ENCODE measurements at regions not wholly inside any gene's neighbourhood (a gene's known extent, or its start where the extent isn't known, plus 50 kb on each side); places are given as distances from the start of the nearest gene placed in this dataset.
"Not testable (repeated sequence)": the region's sequence is repeated elsewhere in the genome, so short reads cannot be mapped to it uniquely, and the experiment has no call there.

DNA sequence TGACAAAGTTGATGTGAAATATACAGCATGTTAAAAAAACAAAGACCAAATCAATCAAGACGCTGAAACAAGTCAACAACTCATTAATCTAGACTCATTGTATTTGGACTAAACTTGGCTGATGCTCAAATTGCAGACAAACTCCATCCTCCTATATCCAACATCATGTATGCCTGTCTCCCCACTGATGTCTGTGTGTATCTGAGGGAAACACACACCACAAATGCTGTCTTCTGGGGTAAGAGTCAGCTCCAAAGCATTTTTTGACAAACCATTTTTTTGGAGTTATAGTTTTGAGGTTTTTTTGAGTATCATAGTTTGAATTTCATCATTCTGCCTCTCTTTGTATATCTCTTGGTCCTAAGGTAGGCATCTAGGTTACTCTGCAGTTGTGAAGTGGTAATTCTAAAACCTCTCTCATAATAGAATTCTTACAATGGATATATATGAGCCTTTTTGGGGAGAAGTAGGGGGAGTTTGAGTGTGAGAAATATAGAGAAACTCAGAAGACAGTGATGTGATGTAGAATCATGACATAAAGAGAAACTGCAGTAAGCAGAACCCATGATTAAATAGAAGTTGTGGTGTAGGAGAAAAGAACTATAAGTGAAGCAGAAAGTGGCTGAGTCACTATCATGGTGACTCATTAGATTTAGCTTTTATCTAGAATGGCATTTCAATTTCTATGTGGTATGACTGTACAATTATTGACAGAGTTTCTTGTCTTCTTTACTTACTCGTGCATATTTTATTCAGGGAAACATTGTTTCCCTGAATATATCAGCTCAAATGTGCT is 1531.1 kb upstream of the LRRTM3 start:
- intact Hi-C loops (cut with DNase I), result no loop called here
- no peak for DNase-seq (ENCODE audit: low spot score)
- no peak for ATAC-seq

DNA sequence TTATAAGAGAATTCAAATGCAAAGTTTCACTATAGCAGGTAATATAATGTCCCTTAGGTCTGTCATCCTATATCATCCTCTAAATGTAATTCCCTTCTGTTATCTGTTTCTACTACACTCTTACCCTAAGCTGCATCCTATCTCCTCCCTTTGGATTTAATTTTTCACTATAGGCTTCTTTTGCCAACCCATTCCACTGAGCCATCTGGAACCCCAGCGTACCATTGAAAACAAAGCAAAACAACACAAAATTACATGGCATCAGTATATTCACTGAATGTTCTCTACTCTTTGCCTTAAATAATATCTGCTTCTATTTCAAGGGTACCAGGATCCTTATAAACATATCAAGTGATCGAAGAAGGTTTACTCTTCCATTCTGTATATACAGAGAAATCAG is 1530.2 kb upstream of the LRRTM3 start:
- DNase-seq (ENCODE audit: low spot score) (no peak), ATAC-seq (no peak)
- intact Hi-C loops (cut with DNase I), result no loop called here

DNA sequence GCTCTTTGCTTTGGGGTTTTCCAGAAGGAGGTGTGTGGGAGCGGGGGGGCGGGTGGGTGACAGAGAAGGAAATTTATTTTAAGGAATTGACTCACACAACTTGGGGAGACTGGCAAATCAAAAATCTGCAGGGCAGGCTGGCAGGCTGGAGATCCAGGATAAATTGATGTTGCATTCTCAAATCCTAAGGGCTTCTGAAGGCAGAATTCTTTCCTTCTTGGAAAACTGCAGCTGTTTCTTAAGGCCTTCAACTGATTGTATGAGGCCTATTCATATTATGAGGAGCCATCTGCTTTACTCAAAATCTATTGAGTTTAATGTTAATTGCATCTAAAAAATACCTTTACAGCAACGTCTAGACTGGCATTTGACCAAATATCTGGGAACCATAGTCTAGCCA is 1528.8 kb upstream of the LRRTM3 start:
- ATAC-seq, result no peak
- intact Hi-C loops (cut with DNase I), result no loop called here

DNA sequence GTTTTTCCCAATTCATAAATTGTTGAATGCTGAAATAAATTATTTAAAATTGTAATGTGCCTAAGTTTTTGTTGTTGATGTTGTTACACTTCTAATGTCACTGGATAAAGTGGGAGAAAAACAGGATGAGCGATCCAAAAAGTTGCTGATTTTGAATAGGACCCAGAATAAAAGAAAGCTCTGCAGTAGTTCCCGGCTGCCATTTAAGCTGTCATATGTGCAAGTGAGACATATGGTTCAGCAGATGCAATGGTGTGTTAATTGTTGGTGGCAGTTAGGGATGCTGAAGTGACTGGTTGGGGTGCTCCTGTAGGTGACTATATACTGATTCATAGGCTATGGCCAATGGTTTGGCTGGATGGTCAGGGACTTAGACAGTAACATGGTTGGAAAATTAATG is 1517.4 kb upstream of the LRRTM3 start:
- intact Hi-C loops (cut with DNase I), result no loop called here
- no peak for ATAC-seq

More for the DNA sequence above, 1528.8 kb upstream of the LRRTM3 start:
- no peak for DNase-seq (ENCODE audit: low spot score)

DNA sequence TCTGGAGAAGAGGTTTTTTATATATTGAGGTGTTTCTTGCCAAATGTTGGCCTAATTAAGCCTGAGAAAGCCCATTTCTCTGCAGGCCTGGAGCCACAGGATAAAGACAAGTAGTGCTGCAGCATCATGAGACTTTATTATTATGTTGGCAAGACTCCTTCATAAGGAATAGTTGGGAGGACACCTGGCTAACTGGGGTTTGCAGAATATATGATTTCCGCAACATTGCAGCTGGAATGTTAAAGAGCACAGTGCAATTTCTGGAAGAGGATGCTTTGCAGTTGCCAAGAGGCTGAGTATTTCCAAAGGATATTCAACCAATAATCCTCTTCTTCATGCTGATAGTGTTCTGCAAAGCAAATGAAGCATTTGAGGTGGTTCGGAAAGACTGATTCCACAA is 1512.8 kb upstream of the LRRTM3 start:
- DNase-seq (ENCODE audit: low spot score) (no peak), ATAC-seq (no peak)
- intact Hi-C loops (cut with DNase I), result no loop called here

More for the DNA sequence above, 1517.4 kb upstream of the LRRTM3 start:
- no peak for DNase-seq (ENCODE audit: low spot score)

DNA sequence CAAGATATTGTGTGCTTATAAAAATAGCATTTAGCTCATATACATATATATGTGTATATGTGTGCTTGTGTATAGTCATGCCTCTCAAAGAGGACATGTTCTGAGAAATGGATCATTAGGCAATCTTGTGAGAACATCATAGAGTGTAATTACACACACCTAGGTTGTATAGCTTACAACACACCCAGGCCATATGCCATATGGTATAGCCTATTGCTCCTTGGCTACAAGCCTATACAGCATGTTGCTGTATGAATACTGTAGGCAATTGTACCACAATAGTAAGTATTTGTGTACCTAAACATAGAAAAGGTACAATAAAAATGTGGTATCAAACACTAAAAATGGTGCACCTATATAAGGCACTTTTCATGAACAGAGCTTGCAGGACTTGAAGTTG is 1510.5 kb upstream of the LRRTM3 start:
- ATAC-seq (no peak), DNase-seq (ENCODE audit: low spot score) (no peak)
- intact Hi-C loops (cut with DNase I), result no loop called here

DNA sequence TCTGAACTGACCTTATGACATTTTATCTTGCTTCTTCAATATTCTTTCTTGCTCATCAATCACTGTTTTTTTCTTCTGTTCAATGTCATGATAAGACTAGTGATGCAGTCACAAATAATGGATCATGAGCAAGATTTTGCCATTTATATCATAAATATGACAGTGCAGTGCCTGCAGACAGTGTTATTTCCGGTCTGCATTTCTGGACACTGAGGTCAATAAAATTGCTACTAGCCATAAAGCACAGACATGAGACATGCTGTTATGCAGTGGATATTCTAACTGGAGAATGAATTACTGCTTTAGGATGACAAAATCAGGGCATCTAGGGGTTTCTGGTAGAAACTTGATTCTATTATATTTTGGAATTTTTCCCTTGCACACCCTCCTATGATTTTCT is 1509.7 kb upstream of the LRRTM3 start:
- DNase-seq (ENCODE audit: low spot score), result no peak
- ATAC-seq, result no peak
- intact Hi-C loops (cut with DNase I), result no loop called here

DNA sequence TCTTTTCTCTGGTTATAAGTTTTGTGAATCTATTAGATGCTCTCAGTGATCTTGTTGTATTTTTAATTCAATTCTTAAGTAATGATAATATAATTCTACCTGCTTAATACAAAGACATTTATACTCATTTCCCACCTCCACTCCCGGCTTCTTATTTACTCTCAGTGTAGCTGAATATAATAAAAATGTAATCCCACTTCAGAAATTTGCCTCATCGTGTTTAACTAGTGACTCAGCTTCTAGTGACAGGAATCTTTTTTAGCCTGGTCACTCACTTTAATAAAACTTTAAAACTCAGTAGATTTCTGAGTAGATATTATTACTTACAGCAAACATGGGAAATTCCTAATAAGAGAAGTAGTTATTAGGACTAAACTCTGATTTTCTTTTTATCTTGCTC is 1506.2 kb upstream of the LRRTM3 start:
- DNase-seq (ENCODE audit: low spot score), result no peak
- intact Hi-C loops (cut with DNase I), result no loop called here
- no peak for ATAC-seq

DNA sequence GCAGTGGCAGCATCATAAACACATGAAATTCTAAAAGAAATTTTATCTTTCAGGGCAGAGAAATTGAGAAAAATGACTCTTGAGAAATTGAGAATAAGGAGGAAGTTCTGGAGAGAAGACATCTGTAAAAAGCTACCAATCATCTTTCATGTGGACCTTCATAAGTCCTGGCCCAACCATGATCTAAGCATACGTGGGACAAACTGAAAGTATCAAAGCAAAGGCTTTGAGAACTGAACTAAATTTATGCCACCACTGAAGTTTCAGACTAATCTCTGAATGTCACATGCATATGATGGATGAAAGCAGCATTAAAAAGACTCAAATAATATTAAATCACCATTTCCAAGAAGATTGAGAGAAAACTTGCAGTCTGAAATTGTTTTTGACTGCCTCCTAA is 1502.8 kb upstream of the LRRTM3 start:
- no peak for DNase-seq (ENCODE audit: low spot score)
- ATAC-seq, result no peak
- intact Hi-C loops (cut with DNase I), result no loop called here

DNA sequence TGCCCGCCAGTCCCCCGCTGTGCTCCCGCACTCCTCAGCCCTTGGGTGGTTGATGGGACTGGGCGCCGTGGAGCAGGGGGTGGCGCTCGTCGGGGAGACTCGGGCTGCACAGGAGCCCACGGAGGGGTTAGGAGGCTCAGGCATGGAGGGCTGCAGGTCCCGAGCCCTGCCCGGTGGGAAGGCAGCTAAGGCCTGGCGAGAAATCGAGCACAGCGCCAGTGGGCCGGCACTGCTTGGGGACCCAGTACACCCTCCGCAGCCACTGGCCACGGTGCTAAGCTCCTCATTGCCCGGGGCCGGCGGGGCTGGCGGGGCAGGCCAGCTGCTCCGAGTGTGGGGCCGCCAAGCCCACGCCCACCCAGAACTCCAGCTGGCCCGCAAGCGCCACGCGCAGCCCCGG is 1496.5 kb upstream of the LRRTM3 start:
- ATAC-seq; DNase-seq (ENCODE audit: low spot score); intact Hi-C loops (cut with DNase I): not testable (repeated sequence)

DNA sequence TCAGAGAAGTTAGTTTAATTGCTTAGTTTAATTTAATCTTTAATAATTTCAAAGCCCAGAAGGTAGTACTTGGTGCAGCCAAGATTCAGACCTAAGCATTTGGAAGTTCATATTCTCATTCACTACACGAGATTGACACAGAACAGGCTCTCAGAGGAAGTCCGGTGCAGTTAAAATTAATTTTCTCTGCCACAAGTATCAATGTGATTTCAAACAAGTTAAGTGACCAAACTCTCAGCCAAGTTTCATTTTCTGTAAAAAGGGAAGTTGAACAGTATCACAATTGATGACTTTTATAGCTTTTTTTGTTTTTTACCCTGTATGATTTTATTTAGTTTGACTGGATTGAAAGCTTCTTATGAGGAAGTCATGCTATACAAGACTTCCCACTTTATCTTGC is 1494.9 kb upstream of the LRRTM3 start:
- DNase-seq (ENCODE audit: low spot score) (no peak), ATAC-seq (no peak)
- intact Hi-C loops (cut with DNase I), result no loop called here

DNA sequence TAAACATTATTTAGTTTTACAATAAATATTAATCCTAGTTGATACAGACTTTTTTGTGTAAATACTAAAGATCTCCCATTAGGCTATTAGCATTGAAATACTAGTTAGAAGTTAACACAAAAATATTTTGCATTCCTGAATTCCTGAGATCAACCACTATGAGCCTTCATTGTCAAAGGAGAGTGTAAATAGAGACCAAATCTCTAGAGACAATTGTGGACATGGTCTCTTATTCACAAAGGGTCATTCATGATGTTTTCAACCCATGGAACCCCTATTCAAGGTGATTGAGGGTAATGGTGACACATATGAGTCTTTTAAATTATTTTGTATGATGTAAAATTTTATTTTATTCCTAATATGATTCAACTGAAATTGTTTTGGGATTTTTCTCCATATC is 1454.8 kb upstream of the LRRTM3 start:
- intact Hi-C loops (cut with DNase I), result no loop called here
- DNase-seq (ENCODE audit: low spot score) (no peak), ATAC-seq (no peak)

DNA sequence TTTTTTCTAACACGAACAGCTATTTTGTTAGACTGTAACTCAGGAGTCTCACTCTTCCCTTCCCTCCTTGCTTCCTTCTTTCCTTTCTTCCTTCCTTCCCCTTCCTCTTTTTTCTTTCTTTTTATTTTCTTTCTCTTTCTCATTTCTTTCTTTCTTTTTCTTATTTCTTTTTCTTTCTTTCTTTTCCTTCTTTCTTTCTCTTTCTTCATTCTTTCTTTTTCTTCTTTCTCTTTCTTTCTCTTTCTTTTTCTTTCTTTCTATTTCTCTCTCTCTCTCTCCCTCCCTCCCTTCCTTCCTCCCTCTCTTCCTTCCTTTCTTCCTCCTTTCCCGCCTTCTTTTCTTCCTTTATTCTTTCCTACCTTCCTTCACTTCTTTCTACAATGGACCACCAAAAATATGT is 1443.0 kb upstream of the LRRTM3 start:
- DNase-seq (ENCODE audit: low spot score), result no peak
- intact Hi-C loops (cut with DNase I), result no loop called here
- ATAC-seq, result no peak

DNA sequence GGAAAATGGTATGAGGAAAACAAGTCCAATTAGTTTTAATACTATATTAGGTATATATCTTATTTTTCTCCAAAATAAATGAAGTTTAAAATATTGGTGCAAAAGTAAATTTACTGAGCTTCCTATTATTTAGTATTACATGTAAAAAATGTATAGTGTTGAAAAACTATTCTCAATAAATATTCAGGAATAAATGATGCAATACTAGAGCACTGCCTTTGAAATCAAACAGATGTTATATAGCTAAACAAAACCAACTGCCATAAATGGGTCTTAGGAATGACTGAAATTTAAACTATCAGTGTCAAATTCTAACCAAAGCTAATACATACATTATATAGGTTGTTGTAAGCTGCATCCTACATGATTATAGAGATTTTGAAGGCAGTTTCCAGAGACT is 1434.0 kb upstream of the LRRTM3 start:
- intact Hi-C loops (cut with DNase I), result no loop called here
- no peak for ATAC-seq
- DNase-seq (ENCODE audit: low spot score), result no peak

DNA sequence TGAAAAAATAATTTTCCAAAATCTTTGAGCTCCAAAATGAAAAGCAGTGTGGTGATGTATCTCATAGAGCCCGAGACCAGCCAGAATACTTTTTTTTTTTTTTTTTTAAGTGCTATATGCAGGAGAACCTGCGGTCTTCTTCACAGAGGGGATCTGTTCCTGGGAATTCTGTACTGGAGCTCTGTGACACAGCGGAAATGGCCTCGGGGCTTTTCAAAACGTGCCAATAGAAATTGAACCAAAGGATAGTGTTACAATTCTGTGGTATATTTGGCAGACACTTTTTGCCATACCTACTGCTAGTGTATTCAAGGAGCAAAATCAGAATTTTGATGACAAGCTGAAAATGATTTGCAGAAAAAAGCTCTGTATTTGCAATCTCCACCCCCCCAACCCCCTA is 1429.3 kb upstream of the LRRTM3 start:
- intact Hi-C loops (cut with DNase I), result no loop called here
- ATAC-seq, result no peak
- DNase-seq (ENCODE audit: low spot score), result no peak

DNA sequence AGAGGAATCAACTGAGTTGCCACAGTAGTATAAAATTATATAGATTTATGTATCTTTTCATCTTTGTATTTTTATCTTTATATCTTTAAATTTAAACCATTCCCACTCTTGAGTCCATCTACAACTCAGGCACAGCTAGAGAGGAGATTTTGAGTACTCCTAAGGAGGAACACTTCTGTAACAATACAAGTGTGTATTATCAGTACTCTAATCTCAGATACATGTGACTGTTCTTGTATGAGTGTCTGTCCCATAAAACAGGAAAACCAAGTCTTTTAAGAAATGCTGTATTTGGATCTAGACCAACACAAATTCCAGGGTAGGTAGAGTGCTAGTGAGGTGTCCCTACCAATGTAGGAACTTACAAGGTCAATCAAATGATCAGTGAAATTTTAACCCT is 1428.0 kb upstream of the LRRTM3 start:
- intact Hi-C loops (cut with DNase I), result no loop called here
- ATAC-seq (no peak), DNase-seq (ENCODE audit: low spot score) (no peak)

DNA sequence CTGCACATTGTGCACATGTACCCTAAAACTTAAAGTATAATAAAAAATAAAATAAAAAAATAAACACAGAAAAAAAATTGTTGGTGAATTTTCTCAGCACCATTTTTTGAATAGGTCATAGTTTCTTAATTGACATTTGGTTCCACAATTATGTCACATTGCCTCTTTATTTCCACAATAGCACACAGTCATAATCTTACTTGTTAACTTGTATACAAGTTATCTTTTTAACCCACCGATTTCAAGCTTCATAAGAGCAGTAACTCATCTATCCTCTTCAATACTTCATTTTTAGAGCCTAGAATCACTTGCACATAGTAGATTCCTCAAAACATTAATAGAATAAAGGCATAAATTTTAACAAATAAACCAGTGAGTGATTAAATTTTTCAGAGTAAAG is 1425.1 kb upstream of the LRRTM3 start:
- no peak for DNase-seq (ENCODE audit: low spot score)
- ATAC-seq, result no peak
- intact Hi-C loops (cut with DNase I), result no loop called here

DNA sequence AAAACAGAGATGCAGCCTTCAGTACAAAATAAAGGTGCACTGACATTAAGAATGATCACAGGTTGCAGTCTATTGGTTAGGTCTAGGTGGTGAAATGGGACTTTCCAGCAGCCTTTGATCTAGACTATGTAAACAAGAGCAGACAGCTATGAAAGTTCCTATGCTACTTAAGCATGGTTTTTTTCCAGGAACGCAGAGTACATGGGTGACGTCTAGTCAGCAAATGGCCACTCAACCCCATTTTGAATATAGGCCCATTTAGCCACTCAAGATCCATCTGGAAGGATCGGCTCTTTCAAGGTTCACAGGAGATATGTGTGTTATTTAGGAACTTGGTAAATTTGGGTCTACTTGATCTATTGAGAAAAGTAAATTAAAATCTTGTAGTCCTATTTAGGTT is 1424.6 kb upstream of the LRRTM3 start:
- intact Hi-C loops (cut with DNase I), result no loop called here
- no peak for ATAC-seq

DNA sequence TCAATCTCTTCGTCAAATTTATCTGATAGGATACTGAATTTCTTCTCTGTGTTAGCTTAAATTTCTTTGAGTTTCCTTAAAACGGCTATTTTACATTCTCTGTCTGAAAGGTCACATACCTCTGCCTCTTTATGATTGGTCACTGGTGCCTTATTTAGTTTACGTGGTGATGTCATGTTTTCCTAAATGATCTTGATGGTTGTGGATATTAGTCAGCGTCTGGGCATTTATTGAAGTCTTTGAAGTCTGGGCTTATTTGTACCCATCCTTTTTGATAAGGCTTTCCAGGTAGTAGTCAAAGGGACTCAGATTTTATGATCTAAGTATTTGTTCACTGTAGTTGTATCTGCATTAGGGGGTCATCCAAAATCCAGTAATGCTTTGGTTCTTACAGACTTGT is 1407.5 kb upstream of the LRRTM3 start:
- ATAC-seq (no peak), DNase-seq (ENCODE audit: low spot score) (no peak)
- intact Hi-C loops (cut with DNase I), result no loop called here

More for the DNA sequence above, 1424.6 kb upstream of the LRRTM3 start:
- DNase-seq (ENCODE audit: low spot score), result no peak

DNA sequence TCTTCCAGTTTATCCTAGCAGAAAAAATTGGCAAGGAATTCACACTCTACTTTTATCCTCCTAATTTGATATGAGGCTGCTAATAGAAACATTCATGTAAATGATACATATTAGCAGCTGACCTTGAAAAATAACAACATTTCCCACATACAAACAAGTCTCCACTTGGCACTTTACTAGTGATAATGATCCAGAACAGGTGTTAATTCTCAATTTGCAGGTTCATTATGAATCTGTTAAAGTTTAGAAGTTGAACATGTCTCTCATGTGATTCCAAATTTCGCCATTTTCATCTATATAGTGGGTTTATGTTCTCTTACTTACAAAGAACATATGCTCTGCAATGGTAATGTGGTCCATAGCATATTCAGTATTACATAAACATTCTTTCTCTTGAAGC is 1396.8 kb upstream of the LRRTM3 start:
- intact Hi-C loops (cut with DNase I), result no loop called here
- DNase-seq (ENCODE audit: low spot score) (no peak), ATAC-seq (no peak)

DNA sequence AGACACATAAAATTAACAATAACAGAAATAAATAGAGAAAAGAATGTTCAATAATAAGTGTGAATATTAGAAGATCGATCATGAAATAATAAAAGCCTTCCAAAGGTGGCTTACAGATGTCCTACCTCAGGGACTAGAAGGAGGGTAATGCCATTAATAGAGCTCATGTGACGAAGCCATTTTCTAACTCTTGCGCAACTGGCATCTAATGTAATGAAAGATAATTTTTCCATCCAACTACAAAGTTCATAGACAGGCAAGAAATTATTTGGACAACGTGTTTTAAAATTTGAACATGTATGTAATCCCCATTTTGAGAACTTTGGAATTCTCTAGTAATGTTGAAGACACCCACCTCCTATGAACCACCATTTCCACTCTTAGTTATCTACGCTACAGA is 1394.3 kb upstream of the LRRTM3 start:
- DNase-seq (ENCODE audit: low spot score), result no peak
- ATAC-seq, result no peak
- intact Hi-C loops (cut with DNase I), result no loop called here

All from sciatic nerve (tissue), 2 donors.